ENCODE measurements at regions not wholly inside any gene's neighbourhood (a gene's known extent, or its start where the extent isn't known, plus 50 kb on each side); places are given as distances from the start of the nearest gene placed in this dataset.

GRCh38 chr3:171956705-171957104 lies 82.7 kb upstream of the FNDC3B start:
- Histone ChIP-seq H3K4me2 (ENCODE audit: low read length) (no peak overlapping the region), H3K9me2 (ENCODE audit: insufficient read depth, low read length) (no peaks in the 10 kb centered on the region), H3K4me3 (ENCODE audit: low read depth, low read length, poor library complexity, severe bottlenecking) (no peak overlapping the region), H2AFZ (ENCODE audit: low read length) (no peak overlapping the region), H3K9me3 (ENCODE audit: low read length) (no peaks in the 10 kb centered on the region), H4K20me1 (ENCODE audit: insufficient read depth, low read length) (no peaks in the 10 kb centered on the region), H3K79me2 (ENCODE audit: insufficient read depth, low read depth, low read length) (no peaks in the 10 kb centered on the region), H3K4me1 (ENCODE audit: insufficient read depth, low read length, poor library complexity, severe bottlenecking) (no peaks in the 10 kb centered on the region), H3K27ac (ENCODE audit: low read depth, low read length, poor library complexity, severe bottlenecking) (no peak overlapping the region), H3K36me3 (ENCODE audit: insufficient read depth, low read length) (no peaks in the 10 kb centered on the region)
- TF ChIP-seq CTCF (conservative IDR thresholded peaks at IDR 0.05; ENCODE audit: low read length) (no peak), EZH2phosphoT487 (IDR thresholded peaks at IDR 0.05; ENCODE audit: borderline replicate concordance, low read depth, low read length) (no peak)
- intact Hi-C loops (cut with micrococcal nuclease; ENCODE audit: unreplicated experiment), result no loop called here
- ChIA-PET CTCF (ENCODE audit: unreplicated experiment) (no interaction called here), POLR2A (no interaction called here)
- BruUV-seq (replicated peaks), result no TSS peak
- no peak for DNase-seq (ENCODE audit: low spot score)

- no peak for DNase-seq (ENCODE audit: low spot score)
- no TSS peak for BruUV-seq (replicated peaks)
- Histone ChIP-seq H3K4me3 (ENCODE audit: low read depth, low read length, poor library complexity, severe bottlenecking) (no peak overlapping the region), H3K9me2 (ENCODE audit: insufficient read depth, low read length) (no peaks in the 10 kb centered on the region), H2AFZ (ENCODE audit: low read length) (no peak overlapping the region), H3K4me1 (ENCODE audit: insufficient read depth, low read length, poor library complexity, severe bottlenecking) (no peaks in the 10 kb centered on the region), H4K20me1 (ENCODE audit: insufficient read depth, low read length) (no peaks in the 10 kb centered on the region), H3K9me3 (ENCODE audit: low read length) (no peaks in the 10 kb centered on the region), H3K27ac (ENCODE audit: low read depth, low read length, poor library complexity, severe bottlenecking) (no peak overlapping the region), H3K36me3 (ENCODE audit: insufficient read depth, low read length) (no peaks in the 10 kb centered on the region), H3K79me2 (ENCODE audit: insufficient read depth, low read depth, low read length) (no peaks in the 10 kb centered on the region), H3K4me2 (ENCODE audit: low read length) (no peak overlapping the region)
- intact Hi-C loops (cut with micrococcal nuclease; ENCODE audit: unreplicated experiment), result no loop called here
- POLR2A ChIA-PET, result no interaction called here
- no peak for TF ChIP-seq CTCF (conservative IDR thresholded peaks at IDR 0.05; ENCODE audit: low read length)
- TF ChIP-seq EZH2phosphoT487 (IDR thresholded peaks at IDR 0.05; ENCODE audit: borderline replicate concordance, low read depth, low read length), result no peak
- CTCF ChIA-PET (ENCODE audit: unreplicated experiment), result no interaction called here
These were observed 79.8 kb upstream of the FNDC3B start for GRCh38 chr3:171959532-171960089.

- no peak overlapping the region for H3K4me3 ChIP-seq (ENCODE audit: low read depth, low read length, poor library complexity, severe bottlenecking)
- H3K9me2 ChIP-seq (ENCODE audit: insufficient read depth, low read length), result no peaks in the 10 kb centered on the region
- H3K79me2 ChIP-seq (ENCODE audit: insufficient read depth, low read depth, low read length), result no peaks in the 10 kb centered on the region
- no peak for DNase-seq (ENCODE audit: low spot score)
- no peaks in the 10 kb centered on the region for H3K4me1 ChIP-seq (ENCODE audit: insufficient read depth, low read length, poor library complexity, severe bottlenecking)
- intact Hi-C loops (cut with micrococcal nuclease; ENCODE audit: unreplicated experiment), result no loop called here
- H3K27ac ChIP-seq (ENCODE audit: low read depth, low read length, poor library complexity, severe bottlenecking), result no peak overlapping the region
- H2AFZ ChIP-seq (ENCODE audit: low read length), result no peak overlapping the region
- no peak overlapping the region for H3K4me2 ChIP-seq (ENCODE audit: low read length)
- no peaks in the 10 kb centered on the region for H3K36me3 ChIP-seq (ENCODE audit: insufficient read depth, low read length)
- ChIA-PET CTCF (ENCODE audit: unreplicated experiment) (no interaction called here), POLR2A (interaction anchor here (0.6 kb wide), 1 partner anchor 78 kb away, joined by 5 read pairs; no protein-coding TSS in a partner anchor)
- H3K9me3 ChIP-seq (ENCODE audit: low read length), result no peaks in the 10 kb centered on the region
- no peak for TF ChIP-seq CTCF (conservative IDR thresholded peaks at IDR 0.05; ENCODE audit: low read length)
- TF ChIP-seq EZH2phosphoT487 (IDR thresholded peaks at IDR 0.05; ENCODE audit: borderline replicate concordance, low read depth, low read length), result no peak
- no TSS peak for BruUV-seq (replicated peaks)
- no peaks in the 10 kb centered on the region for H4K20me1 ChIP-seq (ENCODE audit: insufficient read depth, low read length)
These were observed 79.2 kb upstream of the FNDC3B start for GRCh38 chr3:171960159-171960558.

All from OCI-LY7 (cell line).